Panc1 (cell line): ENCODE measurements at regions not wholly inside any gene's neighbourhood (a gene's known extent, or its start where the extent isn't known, plus 50 kb on each side); places are given as distances from the start of the nearest gene placed in this dataset.

Source experiments
- ATAC-seq: fragments of 200-7000 bp; cut with Tn5 transposase; 2 replicates; pipeline ENCODE4 v1.9.1; 2020; ENCODE audit warnings: mild to moderate bottlenecking, moderate library complexity
- BruUV-seq: library from RNA; stranded (reverse); fragments of 400-500 nt; replicated peaks from 2 replicates; lab custom pipeline; 2021; lab: Mats Ljungman, UMichigan
- CTCF ChIA-PET: fragments of 300-600 bp; sonication (Branson Sonifier 250); formaldehyde crosslinking; loops from one replicate; lab custom pipeline; 2022; ENCODE audit warnings: antibody characterized with exemption; lab: Charles Lee
- POLR2A ChIA-PET: fragments of 300-600 bp; sonication (Branson Sonifier 250); formaldehyde crosslinking; loops from one replicate; lab custom pipeline; 2022; ENCODE audit warnings: antibody characterized with exemption; lab: Charles Lee
- DNase-seq: peaks from one replicate; pipeline ENCODE4 v3.0.0-alpha.2; 2010; ENCODE audit warnings: low read depth, low spot score
- H3K27ac ChIP-seq: 2 replicates; pipeline ENCODE4 v1.5.1; 2011; ENCODE audit warnings: mild to moderate bottlenecking, low read length, inconsistent platforms
- H3K27me3 ChIP-seq: fragments of 200-500 bp; sonication (Bioruptor generic); 2 replicates; pipeline ENCODE4 v1.6.0; 2014; ENCODE audit warnings: low read length, inconsistent platforms; ENCODE audit not compliant: control insufficient read depth, insufficient read depth
- H3K36me3 ChIP-seq: fragments of 200-500 bp; sonication (Bioruptor generic); 2 replicates; pipeline ENCODE4 v1.5.1; 2014; ENCODE audit warnings: inconsistent platforms, mild to moderate bottlenecking, low read length, moderate library complexity; ENCODE audit not compliant: control insufficient read depth, insufficient read depth
- H3K4me1 ChIP-seq: 2 replicates; pipeline ENCODE4 v1.5.1; 2011; ENCODE audit warnings: inconsistent platforms, mild to moderate bottlenecking, low read length, moderate library complexity; ENCODE audit not compliant: control insufficient read depth, insufficient read depth
- H3K4me3 ChIP-seq, 2 experiments: 2 replicates each; pipeline ENCODE4 v1.5.1; 2011 to 2012; ENCODE audit warnings: low read depth in 2 of 2, low read length in 2 of 2, mild to moderate bottlenecking in 2 of 2, inconsistent platforms in 1 of 2, moderate library complexity in 1 of 2
- H3K9me3 ChIP-seq: fragments of 200-500 bp; sonication (Bioruptor generic); 2 replicates; pipeline ENCODE4 v1.5.1; 2014; ENCODE audit warnings: low read depth, mild to moderate bottlenecking, inconsistent platforms, low read length, moderate library complexity; ENCODE audit not compliant: control insufficient read depth, insufficient read depth
- CTCF ChIP-seq: fragments of 450-650 bp; IDR thresholded peaks from 2 replicates; pipeline ENCODE4 v1.5.1; 2017; ENCODE audit warnings: mild to moderate bottlenecking
- POLR2AphosphoS5 ChIP-seq: IDR thresholded peaks from 2 replicates; pipeline ENCODE4 v1.6.1; 2012; ENCODE audit warnings: mild to moderate bottlenecking, low read depth, low read length, moderate library complexity
- REST ChIP-seq, 2 experiments: IDR thresholded peaks; 2 replicates each; pipeline ENCODE4 v1.6.1; 2011 to 2012; ENCODE audit warnings: low read depth in 2 of 2, control low read depth in 1 of 2, low read length in 1 of 2, mild to moderate bottlenecking in 1 of 2, moderate library complexity in 1 of 2; ENCODE audit not compliant: insufficient read depth in 1 of 2
- SIN3A ChIP-seq: IDR thresholded peaks from 2 replicates; pipeline ENCODE4 v1.6.1; 2012; ENCODE audit warnings: low read depth, mild to moderate bottlenecking, low read length, moderate library complexity, borderline replicate concordance; ENCODE audit not compliant: insufficient read depth
- TCF7L2 ChIP-seq: IDR thresholded peaks from 2 replicates; pipeline ENCODE4 v1.6.1; 2011; ENCODE audit warnings: mild to moderate bottlenecking, low read depth, low read length, inconsistent platforms
- in situ Hi-C: cut with HindIII; loops from 2 replicates; pipeline ENCODE4 v1.10.0; 2016; ENCODE audit warnings: low sequenced_read_pairs, low pct_unique_long_range_greater_than_20kb
- intact Hi-C: fragments of 100-400 bp; cut with micrococcal nuclease; formaldehyde crosslinking; loops from one replicate; pipeline ENCODE4 v1.10.0; 2022; ENCODE audit not compliant: unreplicated experiment

DNA sequence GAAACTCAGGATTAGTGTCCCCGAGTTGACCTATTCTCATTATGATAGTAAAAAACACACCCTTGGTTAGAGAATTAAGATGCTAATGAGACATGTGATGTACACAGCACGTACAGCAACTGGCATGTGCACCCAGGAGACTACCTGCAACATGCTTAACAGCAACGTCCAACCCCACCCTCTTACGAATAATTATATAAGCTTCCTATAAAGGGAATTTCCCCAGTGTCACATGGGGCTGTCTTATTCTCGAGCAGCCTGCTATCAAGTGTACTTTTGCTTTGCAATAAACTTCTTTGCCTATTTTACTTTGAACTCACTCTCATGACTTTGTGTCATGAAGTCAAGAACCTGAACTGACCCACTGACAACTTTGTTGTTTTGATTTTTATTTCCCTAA lies 62.4 kb upstream of the PMFBP1 start:
- ChIA-PET CTCF (no interaction called here), POLR2A (no interaction called here)
- DNase-seq = no peak
- in situ Hi-C loops = no loop called here
- no peaks in the 10 kb centered on the region for H3K36me3 ChIP-seq
- no peaks in the 10 kb centered on the region for H3K27me3 ChIP-seq
- TF ChIP-seq POLR2AphosphoS5 = no peak
- TF ChIP-seq REST (IDR thresholded peaks at IDR 0.05; ENCODE audit: insufficient read depth in 1 of 2, low read depth in 2 of 2, low read length in 1 of 2) = no peak
- TF ChIP-seq CTCF = no peak
- no peak for TF ChIP-seq TCF7L2
- TF ChIP-seq SIN3A = no peak
- H3K9me3 ChIP-seq = no peaks in the 10 kb centered on the region
- ATAC-seq = no peak
- no peak overlapping the region for H3K4me3 ChIP-seq
- intact Hi-C loops = no loop called here
- no TSS peak for BruUV-seq
- no peaks in the 10 kb centered on the region for H3K4me1 ChIP-seq
- H3K27ac ChIP-seq = no peak overlapping the region

GRCh38 chr16:72228014-72228413 lies 56.1 kb upstream of the PMFBP1 start:
- Histone ChIP-seq H3K27ac (no peak overlapping the region), H3K27me3 (no peaks in the 10 kb centered on the region), H3K4me3 (no peak overlapping the region), H3K36me3 (no peaks in the 10 kb centered on the region), H3K9me3 (no peaks in the 10 kb centered on the region), H3K4me1 (no peaks in the 10 kb centered on the region)
- DNase-seq = no peak
- TF ChIP-seq SIN3A = no peak
- TF ChIP-seq POLR2AphosphoS5 = no peak
- TF ChIP-seq CTCF = no peak
- no peak for TF ChIP-seq TCF7L2
- intact Hi-C loops (no loop called here), in situ Hi-C loops (no loop called here)
- CTCF ChIA-PET = no interaction called here
- POLR2A ChIA-PET = no interaction called here
- ATAC-seq = no peak
- no TSS peak for BruUV-seq
